ENCODE measurements at regions not wholly inside any gene's neighbourhood (a gene's known extent, or its start where the extent isn't known, plus 50 kb on each side); places are given as distances from the start of the nearest gene placed in this dataset.

DNA sequence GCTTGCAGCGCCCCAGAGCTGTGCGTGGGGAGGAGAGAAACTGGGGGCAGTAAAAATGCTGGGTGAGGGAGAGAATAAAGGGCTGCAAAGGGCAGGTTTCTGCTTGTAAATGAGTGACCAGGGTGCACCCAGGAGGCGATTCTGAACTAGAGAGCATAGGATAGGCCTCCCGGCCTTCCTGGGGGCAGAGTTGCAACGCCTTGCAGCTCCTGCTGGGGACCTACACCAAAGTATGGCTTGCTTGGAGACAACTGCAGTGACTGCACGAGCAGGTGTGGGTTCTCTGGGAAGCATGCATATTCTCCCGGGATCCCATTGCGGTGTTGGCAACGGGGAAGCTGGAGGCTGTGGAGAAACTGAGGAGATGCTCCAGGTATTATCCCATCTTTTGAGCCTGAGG, 111.6 kb upstream of the SPACA1 start:
- no peak for TF ChIP-seq CTCF (conservative IDR thresholded peaks at IDR 0.05 in 1 of 2, IDR thresholded peaks at IDR 0.05 in 1 of 2; ENCODE audit: extremely low read depth in 1 of 2, insufficient read depth in 1 of 2, low read depth in 1 of 2, low read length in 2 of 2)
- TF ChIP-seq EZH2 (IDR thresholded peaks at IDR 0.05; ENCODE audit: borderline replicate concordance, low read length): no peak
